C4-2B (cell line): ENCODE measurements at regions not wholly inside any gene's neighbourhood (a gene's known extent, or its start where the extent isn't known, plus 50 kb on each side); places are given as distances from the start of the nearest gene placed in this dataset.

Experiments
- ZFX ChIP-seq: fragments of 450-650 bp; IDR thresholded peaks from 2 replicates; pipeline ENCODE4 v1.6.1; 2017
- TF ChIP-seq, protein P1 (sequence below): fragments of 450-650 bp; conservative IDR thresholded peaks from 2 replicates; pipeline ENCODE4 v1.5.1; 2017; ENCODE audit warnings: mild to moderate bottlenecking

DNA sequence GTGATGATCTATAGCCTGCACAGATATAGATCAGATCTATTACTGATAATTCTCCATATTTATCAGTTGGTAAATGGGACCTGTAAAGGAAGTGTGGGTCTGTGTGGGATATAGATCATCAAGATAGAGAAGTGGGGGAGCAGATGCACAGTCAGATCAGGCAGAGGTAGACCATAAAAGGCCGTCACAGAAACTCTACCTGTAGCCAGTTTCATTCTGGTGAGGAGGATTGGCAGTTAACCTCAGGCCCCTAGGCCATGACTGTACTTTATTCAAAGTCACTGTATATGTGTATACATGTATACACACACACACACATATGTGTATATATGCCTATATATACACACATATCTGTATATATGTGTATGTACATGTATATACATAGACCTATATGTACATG, 69.1 kb downstream of the ADM start:
- TF ChIP-seq, protein P1, sequence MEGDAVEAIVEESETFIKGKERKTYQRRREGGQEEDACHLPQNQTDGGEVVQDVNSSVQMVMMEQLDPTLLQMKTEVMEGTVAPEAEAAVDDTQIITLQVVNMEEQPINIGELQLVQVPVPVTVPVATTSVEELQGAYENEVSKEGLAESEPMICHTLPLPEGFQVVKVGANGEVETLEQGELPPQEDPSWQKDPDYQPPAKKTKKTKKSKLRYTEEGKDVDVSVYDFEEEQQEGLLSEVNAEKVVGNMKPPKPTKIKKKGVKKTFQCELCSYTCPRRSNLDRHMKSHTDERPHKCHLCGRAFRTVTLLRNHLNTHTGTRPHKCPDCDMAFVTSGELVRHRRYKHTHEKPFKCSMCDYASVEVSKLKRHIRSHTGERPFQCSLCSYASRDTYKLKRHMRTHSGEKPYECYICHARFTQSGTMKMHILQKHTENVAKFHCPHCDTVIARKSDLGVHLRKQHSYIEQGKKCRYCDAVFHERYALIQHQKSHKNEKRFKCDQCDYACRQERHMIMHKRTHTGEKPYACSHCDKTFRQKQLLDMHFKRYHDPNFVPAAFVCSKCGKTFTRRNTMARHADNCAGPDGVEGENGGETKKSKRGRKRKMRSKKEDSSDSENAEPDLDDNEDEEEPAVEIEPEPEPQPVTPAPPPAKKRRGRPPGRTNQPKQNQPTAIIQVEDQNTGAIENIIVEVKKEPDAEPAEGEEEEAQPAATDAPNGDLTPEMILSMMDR = no peak
- TF ChIP-seq ZFX = no peak
